Left forelimb (tissue), 1 donor: ENCODE measurements at regions not wholly inside any gene's neighbourhood (a gene's known extent, or its start where the extent isn't known, plus 50 kb on each side); places are given as distances from the start of the nearest gene placed in this dataset.

ENCODE experiments used
- DNase-seq: peaks from one replicate; pipeline ENCODE4 v3.0.0-alpha.2; 2018; ENCODE audit warnings: low spot score

DNA sequence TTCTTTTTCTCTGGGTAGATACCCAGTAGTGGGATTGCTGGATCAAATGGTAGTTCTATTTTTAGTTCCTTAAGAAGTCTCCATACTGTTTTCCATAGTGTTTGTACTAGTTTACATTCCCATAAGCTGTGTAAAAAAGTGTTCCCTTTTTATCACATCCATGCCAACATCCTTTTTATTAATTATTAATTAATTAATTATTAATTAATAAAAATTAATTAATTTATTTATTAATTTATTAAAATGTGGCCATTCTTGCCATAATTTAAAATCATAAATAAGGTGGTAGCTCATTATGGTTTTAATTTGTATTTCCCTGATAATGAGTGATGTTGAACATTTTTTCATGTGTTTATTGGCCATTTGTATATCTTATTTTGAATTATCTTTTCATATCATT, 173.9 kb upstream of the FOXN2 start:
- no peak for DNase-seq

- DNase-seq = no peak
Observed at GRCh38 chr2:48144777-48145176, 169.7 kb upstream of the FOXN2 start.

- no peak for DNase-seq
Observed at GRCh38 chr2:48145845-48146452, 168.5 kb upstream of the FOXN2 start.

GRCh38 chr2:48146552-48146951, 167.9 kb upstream of the FOXN2 start:
- no peak for DNase-seq

DNA sequence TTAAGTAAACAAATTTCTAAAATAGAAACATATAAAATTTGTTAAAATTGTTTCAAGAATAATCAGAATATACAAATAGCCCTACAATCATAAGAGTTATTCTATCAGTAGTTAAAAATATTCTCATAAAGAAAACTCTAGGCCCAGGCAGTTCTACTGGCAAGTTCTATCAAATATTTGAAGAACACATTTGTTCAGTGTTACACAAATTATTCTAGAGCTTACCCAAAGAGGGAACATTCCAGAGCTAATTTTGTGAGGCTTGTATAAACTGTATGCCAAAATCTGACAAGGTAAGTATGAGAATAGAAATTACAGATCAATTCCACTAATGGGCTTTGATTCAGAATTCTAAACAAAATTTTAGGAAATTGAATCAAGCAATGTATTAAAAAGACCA, 166.8 kb upstream of the FOXN2 start:
- no peak for DNase-seq

- DNase-seq = no peak
Observed at GRCh38 chr2:48148841-48149430, 165.5 kb upstream of the FOXN2 start.

GRCh38 chr2:48157150-48157549, 157.3 kb upstream of the FOXN2 start:
- no peak for DNase-seq

GRCh38 chr2:48161628-48162027, 152.9 kb upstream of the FOXN2 start:
- DNase-seq = no peak

GRCh38 chr2:48162742-48163141, 151.7 kb upstream of the FOXN2 start:
- DNase-seq = no peak

DNA sequence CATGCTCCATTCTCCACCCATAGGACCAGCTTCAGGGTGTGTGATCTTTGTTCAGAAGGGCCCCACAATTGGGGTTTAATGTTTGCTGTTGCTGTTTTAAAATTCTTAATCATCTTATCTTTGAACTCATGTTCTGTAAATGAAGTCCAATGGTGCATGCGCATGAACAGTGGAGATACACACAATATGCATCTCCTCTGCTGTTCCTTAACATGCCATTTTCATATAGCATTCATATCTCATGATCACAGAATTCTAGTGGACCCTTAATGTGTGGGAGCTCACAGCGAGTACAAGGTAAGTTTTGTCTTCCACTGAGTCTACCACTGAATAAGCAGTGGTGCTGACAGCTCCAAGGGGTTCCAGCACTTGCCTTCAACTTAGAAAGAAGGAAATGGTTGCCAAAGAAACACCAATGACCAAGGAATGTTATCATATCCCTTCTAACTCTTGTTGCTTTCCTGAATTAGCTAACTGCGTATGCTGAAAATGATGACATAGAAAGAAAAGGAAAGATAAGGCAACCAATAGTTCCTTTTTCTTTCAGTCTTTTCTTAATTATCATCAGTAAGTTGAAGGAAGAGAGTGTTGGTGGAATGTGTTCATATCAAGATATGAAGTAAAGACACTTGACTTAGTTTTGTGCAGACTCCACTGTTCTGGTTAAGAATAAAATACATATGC, 149.3 kb upstream of the FOXN2 start:
- no peak for DNase-seq

GRCh38 chr2:48169141-48169592, 145.3 kb upstream of the FOXN2 start:
- no peak for DNase-seq

- no peak for DNase-seq
Observed at GRCh38 chr2:48170281-48170680, 144.2 kb upstream of the FOXN2 start.

GRCh38 chr2:48173141-48173540, 141.3 kb upstream of the FOXN2 start:
- no peak for DNase-seq

DNA sequence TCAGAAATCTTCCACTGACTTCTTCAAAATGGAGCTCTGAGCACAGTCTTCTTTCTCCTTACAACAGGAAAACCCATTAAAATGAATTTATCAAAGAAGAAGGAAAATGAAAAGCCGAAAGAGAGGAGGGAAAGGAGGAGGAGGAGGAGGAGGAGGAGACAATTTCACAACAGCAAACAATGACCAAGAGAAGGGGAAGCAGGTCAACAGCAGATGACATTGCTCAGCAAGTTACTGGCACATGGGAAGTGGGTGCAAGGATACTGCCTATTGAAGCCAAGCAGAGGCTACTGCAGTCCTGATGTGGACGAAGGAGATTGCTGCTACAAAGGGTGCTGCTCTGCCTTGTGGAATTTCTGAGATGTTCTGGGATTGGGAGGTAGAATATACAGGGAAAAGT, 140.0 kb upstream of the FOXN2 start:
- no peak for DNase-seq

DNA sequence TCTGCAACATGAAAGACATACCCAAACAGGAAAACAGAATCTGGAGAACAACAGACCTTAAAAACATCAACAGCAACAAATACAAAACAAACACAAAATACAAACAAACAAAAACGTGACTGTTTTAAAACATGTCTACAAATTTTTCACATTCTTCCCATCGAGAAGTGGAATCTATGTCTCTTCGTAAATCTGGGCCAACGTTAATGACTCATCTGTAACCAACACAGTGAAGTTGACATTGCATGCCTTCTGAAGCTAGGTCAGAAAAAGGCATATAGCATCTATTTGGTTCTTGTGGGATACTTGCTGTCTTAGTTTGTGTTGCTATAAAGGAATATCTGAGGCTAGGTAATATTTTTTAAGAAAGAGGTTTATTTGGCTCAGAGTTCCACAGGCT, 139.2 kb upstream of the FOXN2 start:
- no peak for DNase-seq

DNA sequence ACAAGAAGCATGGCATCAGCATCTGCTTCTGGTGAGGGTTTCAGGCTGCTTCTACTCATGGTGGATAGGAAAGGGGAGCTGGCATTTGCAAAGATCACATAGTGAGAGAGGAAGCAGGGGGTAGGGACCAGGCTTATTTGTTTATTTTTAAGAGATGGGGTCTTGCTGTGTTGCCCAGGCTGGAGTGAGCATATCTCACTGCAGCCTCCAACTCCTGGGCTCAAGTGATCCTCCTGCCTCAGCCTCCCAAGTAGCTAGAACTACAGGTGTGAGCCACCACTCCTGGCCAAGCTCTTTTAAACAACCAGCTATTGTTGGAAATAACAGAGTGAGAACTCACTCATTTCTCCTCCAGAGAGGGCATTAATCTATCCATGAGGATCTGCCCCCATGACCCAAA, 138.8 kb upstream of the FOXN2 start:
- DNase-seq = no peak

GRCh38 chr2:48176876-48177275, 137.6 kb upstream of the FOXN2 start:
- DNase-seq = no peak

DNA sequence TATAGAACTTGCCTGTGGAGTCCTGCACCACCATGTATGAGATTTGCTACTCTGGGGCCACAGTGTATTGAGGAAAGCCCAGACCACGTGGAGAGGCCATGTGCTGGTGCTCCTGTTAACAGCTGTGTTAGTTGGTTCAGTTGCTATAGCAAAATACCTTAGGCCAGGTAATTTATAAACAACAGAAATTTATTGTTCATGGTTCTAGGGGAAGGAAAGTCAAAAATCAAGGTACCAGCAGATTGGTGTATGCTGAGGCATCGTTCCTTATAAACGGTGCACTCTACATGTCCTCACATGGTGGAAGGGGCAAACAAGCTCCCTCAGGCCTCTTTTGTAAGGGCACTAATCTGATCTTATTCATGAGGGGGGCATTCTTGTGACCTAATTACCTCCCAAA, 135.9 kb upstream of the FOXN2 start:
- no peak for DNase-seq

DNA sequence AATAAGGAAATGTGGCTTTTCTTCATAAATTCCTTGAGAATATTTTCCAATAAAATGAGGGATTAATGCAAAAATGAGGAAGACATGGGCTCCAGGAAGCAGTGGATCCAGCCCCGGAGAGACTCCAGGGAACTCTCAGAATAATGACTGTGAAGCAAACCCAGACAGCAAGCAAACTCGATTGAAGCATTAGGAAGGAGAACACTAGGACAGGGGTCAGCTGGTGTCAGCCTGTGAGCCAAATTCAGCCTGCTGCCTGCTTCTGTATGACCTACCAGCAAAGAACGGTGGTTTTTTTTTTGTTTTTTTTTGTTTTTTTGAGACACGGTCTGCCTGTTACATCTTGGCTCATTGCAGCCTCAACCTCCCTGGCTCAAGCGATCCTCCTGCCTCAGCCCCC, 133.9 kb upstream of the FOXN2 start:
- no peak for DNase-seq

DNA sequence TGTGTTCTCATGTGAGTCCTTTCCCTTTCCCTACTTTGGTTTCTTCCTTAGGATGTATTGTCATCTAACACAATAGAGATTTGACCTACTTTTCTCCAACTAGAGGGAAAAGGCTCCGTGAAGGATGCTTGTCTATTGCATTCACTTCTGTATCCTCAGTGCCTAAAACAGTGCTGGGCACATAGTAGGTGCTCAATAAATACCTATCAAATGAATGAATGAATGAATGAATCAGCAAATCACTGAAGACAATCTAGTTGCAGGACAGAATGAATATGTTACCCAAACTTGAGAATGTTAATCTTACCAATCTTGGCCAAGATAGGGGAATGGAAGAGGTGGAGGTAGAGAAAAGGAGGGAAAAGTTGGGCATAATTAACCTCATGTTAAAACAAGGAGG, 131.2 kb upstream of the FOXN2 start:
- DNase-seq = no peak

- no peak for DNase-seq
Observed at GRCh38 chr2:48183991-48184390, 130.5 kb upstream of the FOXN2 start.

- no peak for DNase-seq
Observed at GRCh38 chr2:48187503-48187902, 127.0 kb upstream of the FOXN2 start.

DNA sequence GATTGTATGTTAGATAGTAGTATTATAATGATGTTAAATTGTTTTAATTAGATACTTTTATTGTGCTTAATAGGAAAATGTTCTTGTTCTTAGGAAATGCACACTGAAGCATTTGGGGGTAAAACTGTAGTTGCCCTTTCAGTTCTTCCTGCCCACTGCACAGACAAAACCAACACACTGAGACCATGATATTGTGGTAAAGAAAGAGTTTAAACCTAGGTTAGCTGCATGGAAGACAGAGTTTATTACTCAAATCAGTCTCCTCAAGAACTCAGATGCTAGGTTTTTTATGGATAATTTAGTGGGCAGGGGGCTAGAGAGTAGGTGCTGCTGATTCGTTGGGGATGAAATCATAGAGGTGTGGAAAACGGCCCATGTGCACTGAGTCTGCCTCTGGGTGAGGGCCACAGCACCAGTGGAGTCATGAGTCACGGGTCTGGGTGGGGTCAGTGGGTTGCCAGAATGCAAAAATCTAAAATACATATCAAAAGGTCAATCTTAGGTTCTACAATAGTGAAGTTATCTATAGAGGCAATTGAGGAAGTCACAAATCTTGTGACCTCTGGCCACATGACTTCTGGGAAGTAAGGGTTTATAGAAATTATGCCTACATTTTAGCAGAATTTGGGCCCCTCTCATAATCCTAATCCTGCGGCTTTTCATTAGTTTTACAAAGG, 124.8 kb upstream of the FOXN2 start:
- DNase-seq = no peak
